DMS114 treated with DMSO at 0.1 percent for 48 hours (cell line): ENCODE measurements at regions not wholly inside any gene's neighbourhood (a gene's known extent, or its start where the extent isn't known, plus 50 kb on each side); places are given as distances from the start of the nearest gene placed in this dataset.

Experiments
- DNase-seq: peaks from one replicate; lab custom pipeline; 2025; ENCODE audit not compliant: unreplicated experiment; lab: John Stamatoyannopoulos, UW

DNA sequence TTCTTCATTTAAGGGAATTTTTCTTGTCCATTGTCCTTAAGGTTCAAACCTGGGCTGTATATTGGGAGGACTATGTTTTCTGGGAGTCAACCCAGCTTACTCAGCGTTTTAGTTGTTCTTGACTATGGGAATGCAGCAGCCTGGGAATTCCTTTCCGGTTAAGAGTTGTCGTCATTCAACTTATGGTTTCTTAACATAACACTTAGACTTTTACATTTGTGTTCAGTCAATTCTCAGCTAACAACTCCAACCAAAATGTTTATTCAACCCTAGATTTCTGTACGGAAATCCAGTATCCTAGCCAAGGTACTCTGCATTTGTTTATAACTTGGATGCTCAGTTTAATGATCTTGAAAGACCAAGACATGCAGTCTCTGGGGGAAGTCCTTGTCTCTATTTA lies 960.9 kb downstream of the CBLN2 start:
- no peak for DNase-seq

DNA sequence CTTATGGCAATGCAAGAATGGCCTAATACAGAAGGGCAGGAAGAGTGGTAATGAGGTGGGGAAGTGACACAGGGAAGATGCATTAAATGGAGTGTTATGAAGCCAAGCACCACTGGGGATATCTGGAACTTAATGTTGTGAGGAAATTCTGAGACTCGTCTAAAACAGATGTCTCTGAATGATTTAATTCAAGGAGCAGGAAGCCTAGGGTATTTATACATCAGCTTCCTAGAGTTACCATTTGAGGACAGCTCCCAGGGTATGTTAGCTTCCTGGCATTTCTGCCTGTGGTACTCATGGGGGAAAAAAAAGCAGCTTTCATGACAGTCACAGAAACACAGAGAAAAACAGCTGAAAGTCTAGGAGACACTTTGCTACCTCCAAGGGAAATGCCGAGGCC lies 989.5 kb downstream of the CBLN2 start:
- no peak for DNase-seq

DNA sequence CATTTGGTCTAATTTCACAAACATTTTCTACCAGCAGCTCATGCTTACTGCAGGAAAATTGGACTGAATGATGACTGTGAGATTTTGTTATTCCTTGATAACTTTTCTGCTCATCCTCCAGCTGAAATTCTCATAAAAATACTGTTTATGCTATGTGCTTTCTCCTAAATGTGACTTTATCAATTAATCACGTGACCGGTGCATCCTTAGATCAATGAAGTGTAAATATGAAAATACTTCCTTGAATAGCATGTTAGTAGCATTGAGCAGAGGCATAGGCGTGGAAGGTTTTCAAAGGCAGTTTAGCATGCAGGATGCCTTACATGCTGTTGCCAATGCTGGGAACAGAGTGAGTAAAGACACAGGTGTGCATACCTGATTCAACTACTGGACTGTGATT lies 1002.5 kb downstream of the CBLN2 start:
- DNase-seq = no peak

DNA sequence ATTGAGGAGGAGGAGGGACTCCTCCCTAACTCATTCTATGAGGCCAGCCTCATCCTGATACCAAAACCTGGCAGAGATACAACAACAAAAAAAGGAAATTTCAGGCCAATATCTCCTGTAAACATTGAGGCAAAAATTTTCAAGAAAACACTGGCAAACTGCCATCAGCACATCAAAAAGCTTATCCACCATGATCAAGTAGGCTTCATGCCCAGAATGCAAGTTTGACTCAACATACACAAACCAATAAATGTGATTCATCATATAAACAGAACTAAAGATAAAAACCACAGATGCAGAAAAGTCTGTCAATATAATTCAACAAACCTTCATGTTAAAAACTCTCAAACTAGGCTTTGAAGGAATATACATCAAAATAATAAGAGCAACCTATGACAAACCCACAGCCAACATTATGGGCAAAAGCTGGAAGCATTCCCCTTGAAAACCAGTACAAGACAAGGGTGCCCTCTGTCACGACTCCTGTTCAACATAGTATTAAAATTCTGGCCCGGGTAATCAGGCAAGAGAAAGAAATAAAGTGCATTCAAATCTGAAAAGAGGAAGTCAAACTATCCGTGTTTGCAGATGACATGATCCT lies 1014.3 kb downstream of the CBLN2 start:
- DNase-seq = no peak

DNA sequence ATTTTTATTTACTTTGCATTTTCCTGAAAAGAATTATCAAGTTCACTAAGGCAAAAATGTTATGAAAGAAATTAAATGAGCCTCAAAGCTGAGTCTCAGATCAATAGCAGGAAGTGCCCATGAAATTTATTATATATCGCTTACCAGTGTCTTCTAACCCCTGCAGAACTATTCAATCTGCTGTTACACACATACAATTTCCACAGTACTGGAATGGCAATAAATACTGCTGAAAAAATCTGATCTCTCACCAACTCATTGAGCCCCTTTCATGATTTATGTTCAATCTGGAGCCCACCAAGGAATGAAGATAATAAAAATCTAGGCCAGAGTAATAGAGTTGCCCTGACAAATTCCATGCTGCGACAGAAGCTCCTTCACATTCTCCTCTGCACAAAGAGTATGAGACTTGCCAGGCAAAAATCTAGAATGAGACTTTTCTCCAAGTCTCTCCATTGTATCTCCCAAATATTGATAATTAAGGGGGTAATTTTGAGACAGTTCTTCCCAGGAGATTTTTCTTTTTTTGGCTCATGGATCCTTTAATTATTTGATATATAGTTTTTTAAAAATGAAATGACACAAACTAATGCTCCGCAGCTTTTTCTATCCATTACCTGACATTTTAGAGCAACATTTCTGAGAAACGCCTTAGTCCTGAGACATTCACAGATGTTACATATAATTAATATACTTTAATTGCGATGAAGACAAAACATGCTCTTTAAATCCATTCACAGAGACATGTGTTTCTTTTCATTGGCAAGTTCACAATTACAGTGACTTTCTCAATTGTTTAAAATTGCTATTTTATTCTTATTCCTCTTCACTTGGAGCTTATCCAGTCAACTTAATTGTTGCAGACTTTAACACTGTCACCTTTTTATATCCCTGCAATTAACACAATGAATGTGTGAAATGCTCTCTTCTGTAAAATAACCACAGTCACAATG lies 1020.4 kb downstream of the CBLN2 start:
- no peak for DNase-seq

DNA sequence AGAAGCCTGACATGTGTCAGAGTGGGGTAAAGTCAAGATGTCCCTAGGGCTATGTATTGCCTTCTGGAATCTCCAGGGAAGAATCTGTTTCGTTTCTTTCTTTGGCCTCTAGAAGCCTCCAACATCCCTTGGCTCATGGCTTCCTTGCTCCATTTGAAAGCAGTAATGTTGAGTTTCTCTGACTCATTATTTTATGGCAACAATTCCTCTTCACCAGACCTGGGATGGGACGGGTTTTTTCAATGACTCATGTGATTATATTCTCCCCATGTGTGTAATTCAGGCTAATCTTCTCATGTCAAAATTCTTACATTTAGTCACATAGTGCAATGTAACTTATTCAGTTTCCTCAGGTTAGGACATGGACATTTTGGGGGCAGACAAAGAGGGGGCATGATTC lies 1038.6 kb downstream of the CBLN2 start:
- DNase-seq = no peak

DNA sequence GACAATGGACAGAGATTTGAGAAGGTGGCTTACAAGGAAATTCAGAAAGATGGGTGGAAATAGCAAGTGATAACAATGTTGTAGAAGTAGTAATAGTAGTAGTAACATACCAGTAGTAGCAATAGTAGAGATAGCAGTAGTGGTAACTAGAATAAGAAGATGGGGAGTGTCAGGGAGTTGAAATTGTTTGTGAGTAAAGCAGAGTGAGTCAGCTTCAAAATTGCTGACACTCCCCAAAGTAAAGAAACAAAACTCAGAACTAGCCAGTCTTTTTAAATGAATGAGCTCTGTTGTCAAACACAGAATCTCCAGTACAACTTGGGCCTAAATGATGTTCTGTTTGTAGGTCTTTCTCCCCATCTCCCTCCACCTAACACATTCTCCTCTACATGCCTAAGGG lies 1040.9 kb downstream of the CBLN2 start:
- DNase-seq = no peak

DNA sequence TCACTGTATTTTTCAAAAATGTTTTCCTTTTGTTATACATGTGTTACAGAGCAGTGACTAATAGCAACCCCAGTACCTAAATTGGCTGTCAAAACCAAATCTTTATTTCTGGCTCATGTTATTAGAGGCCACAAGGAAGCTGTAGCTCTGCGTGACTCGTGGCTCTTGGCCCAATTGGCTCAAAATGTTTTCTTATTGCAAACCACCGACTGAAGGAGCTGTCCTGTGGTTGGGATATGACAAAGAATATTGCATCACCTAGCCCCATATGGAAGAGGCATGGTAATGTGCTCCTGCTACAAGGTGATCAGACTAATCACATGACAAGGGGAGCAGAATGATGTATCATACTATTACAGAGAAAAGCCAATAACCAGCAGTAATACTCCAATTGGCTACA lies 1058.5 kb downstream of the CBLN2 start:
- no peak for DNase-seq

DNA sequence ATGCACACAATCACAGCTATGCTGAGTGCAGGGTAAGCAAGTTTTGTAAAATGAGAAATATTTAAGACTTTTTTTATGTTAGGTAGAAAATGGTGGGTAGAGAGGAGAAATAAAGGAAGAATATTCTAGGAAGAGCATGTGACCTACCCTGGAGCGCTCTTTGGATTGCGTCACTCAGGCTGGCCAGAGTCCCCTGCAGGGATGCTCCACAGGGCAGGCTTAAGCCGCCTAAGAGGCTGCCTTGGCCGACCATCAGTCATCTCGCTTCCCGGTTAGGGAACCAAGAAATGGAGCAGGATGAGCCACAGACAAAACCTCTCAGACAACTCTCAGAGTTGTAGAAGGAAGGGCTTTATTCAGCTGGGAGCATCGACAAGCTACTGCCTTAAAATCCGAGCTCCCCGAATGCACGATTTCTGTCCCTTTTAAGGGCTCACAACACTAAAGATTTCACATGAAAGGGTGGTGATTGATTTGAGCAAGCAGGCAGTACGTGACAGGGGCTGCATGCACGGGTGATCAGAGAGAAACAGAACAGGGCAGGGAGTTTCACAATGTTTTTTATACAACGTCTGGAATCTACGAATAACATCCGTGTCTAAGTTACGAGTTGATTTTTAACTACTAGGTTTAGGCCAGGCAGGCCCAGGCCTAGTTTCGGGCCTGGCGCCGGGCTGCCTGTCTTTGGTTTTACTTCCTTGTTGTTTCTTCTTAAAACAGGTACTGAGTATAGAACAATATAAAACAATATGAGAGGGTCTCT lies 1072.0 kb downstream of the CBLN2 start:
- no peak for DNase-seq

DNA sequence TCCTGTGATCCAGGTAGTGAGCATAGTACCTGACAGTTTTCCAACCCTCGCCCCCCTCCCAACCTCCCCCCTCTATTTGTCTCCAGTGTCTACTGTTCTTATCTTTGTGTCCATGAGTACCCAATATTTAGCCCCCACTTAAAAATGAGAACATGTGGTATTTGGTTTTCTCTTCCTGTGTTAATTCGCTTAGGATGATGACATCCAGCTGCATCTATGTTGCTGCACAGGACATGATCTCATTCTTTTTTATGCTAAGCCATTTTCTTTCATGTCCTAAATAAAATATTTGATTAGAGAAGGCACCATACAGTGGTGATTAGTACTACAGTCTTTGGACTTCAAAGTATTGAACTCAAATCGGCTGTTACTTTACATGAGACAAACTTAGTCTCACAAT lies 1087.9 kb downstream of the CBLN2 start:
- no peak for DNase-seq

DNA sequence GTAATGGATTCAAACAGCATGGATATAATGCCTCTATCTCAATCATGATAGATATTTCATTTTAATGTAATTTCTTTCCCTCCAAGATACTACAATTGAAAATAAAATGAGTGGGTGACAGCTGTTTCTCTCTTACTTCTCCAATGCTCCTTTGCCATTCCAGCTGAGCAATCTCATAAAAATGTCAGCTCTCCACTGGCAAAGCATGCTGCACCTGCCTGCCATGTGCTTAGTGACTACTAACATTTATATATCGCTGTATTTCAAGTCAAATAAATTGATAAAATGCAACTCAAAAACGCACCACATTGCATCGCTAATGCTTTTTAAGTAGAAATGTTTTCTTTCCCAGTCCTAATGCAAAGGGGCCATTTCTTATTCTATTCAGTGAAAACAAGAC lies 1093.9 kb downstream of the CBLN2 start:
- DNase-seq = no peak

DNA sequence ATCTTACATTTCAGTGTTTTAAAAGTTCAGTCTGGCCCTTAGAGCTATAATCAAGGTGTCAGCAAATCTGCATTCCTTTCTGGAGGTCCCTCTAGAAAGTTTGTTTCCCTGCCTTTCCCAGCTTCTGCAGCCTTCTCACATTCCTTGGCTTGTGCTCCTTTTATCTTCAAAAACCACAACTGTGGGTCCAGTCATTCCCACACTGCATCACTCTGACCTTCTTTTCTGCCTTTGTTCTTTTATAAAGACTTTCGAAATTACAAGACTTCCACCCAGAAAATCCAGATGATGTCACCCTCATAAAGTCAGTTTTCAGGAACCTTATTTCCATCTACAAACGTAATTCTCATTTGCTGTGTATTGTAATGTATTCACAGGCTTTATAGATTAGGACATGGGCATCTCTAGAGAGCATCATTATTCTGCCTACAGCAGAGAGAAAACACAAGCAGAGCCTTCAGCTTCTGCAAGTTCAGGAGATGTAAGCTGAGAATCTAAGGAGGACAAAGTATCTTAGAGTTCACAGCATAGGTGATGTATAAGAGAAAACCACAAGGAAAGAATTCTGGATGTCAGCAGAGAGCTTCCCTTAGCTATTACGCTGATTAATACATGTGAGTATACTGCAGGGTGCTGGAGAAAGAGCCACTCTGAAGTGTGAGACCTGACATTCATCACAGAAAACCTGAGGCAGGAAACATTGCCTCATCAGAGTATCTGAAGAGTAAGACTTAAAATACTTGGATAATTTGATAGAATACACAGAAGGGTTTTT lies 1100.2 kb downstream of the CBLN2 start:
- DNase-seq = no peak

DNA sequence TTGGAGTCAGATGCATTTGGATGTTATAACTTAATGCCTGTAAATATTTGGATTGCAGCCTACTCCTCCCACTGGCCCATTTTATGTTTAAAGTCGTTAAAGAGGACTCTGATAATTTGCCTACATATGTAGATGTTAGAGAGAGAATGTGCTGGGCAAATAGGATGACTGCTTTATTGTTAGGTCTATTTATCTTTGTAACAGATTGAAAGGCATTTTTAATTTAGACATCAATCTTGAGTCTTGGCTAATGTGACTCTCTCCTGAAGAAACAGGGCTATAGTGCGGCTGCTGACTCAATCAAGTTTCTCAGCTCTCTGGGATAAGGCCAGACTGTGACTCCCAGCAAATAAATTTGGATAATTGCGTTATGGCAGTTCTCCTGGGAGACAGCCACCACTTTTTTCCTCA lies 1101.4 kb downstream of the CBLN2 start:
- DNase-seq = no peak

DNA sequence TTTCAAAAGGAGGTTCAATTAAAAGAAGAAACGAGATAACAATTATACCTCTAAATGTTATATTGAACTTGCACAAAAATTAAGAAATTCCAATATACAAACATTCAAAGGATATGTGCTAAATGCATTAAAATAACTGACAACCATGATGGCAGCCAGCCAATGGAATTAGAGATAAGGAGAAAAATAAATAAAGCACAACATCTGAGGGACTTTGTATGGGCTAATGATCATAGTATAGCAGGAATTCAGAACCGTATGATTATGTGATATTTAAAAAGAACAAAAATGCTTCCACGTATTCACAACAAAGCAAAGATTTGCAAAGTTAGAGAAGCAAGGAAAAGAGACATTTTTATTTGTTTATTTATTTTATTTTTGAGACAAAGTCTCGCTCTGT lies 1103.0 kb downstream of the CBLN2 start:
- no peak for DNase-seq

DNA sequence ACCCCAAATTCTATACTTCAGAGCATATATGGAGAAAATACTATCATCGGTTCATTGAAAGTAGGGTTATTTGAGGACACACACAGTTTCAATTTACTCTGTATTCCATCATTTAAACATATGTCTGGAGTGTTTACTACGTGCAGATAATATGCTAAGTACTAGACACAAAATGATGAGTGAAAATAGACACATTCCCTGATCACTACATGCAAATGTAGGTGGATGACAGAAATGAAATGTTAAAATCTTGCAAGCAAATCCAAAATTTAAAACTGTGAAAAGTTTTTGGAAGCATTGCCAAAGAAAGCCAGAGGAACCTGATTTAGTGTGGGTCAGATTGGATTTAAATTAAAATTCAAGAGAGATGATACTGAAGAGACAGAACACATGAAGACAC lies 1106.6 kb downstream of the CBLN2 start:
- no peak for DNase-seq

DNA sequence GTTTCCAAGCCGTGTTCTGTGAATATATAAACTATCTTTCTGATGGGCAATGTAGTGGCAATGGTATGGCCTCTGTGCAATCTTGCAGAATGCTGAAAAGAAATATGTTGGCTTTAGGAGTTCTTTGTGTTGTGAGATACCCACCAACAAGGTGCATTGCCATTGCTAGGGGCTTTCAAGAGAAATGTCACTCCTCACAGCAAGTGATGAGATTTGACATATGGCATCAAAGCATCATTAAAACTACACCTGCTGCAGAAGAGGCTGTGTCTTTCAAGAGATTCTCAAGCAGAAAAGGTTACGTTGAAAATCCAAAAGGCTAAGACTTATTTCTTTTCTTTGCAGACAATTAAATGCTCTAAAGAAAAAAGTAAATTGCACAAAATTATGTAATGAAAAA lies 1110.8 kb downstream of the CBLN2 start:
- DNase-seq = no peak

DNA sequence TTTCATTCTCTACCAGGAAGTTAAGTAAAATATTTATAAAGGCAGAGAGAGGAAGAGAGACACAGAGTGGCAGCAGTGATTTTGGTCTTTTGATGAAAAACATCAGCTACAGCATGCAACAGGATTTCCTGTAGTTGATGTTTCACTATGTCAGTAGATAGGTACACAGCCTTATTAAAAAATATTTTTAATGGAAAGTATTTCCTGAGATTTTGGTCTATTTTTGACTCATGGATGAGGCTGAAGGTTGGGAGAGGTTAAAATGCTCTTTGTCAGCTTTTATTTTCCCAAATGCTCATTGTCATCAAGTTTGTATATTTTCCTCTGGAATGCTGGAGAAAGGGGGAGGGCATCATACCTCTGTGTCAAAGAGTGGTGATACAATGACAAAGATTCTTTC lies 1112.5 kb downstream of the CBLN2 start:
- DNase-seq = no peak

DNA sequence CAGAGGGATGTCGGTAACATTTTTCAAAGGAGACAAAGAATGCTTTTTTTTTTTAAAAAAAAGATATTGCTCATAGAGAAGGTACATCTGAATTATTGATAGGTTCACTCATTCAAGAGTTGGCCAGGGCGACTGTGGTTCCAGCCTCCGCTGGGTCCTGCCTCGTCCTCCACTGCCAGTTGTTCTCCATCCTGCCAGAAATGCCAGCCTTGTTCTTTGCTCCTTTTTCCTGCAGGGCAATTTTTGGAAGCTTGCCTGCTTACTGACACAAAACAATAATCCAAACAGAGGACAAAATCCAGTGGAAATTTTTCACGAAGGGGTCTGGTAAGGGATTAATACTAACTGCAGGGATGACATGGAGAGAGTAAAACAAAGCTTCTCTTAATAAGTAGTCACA lies 1113.0 kb downstream of the CBLN2 start:
- no peak for DNase-seq

DNA sequence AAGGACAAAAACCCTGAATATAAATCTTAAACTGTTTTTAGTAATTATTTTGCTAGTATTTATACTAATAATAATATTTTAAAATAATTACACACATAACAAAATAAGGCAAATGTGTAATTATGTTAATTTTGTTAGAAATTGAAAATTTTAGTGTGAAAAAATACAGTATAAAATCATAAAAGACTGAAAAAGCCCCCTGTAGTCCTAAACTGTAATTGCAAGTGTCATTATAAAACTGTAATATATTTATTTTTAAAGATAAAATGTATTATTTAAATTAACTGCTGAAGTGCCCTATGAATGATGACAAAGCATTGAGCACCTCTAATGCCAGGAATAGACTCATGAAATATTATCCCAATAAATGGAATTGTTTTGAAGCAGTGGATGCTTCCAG lies 1117.7 kb downstream of the CBLN2 start:
- no peak for DNase-seq

DNA sequence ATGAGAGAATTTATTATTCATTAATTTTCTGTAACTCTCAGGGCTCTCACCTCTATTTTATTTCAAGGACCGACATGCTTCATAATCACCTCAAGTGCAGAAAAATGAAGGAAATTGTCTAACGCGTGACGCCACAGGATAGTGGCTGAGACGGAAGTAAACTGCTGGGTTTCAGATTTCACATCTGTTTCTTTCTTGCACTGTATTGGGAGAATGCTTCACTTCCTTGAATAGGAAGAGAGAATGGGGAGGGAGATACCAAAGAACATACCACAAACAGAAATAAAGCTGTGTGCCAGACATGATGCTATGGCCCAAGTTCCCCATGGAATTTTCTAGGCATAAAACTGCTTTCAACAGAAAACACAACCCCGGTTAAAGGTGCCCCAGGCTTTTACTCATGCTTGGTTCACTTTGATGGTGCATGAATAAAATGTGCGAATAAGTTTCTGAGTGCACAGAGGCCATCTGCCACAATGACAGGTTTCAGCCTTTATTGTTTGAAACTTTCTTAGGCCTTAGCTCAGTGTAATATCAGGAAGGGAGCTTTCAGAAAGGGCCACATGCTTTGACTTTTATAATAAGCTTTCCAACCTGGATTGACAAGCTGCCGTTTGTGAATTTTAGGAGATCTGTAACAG lies 1116.4 kb downstream of the SOCS6 start:
- DNase-seq = no peak

DNA sequence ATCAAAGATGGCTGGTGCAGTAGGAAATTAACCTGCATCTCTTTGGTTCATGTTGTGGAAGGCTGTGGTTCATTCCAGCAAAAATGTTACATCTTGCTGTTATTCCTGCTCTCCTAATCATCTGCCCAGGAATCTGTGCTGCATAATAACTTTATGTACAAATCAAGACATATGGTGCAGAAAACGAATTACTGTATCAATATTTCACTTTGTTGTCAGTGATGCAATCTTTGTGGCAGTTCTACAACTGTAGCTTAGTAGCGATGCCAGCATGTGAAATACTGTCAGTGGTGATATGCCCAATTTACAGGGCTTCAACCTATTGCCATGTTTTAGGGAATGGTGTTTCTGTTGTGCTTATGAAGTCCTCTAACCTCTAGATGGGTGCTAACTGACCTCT lies 1114.7 kb downstream of the SOCS6 start:
- DNase-seq = no peak
